ENCODE measurements at regions not wholly inside any gene's neighbourhood (a gene's known extent, or its start where the extent isn't known, plus 50 kb on each side); places are given as distances from the start of the nearest gene placed in this dataset.

- CTCF ChIA-PET: no interaction called here
- POLR2A ChIA-PET: no interaction called here
- no peak overlapping the region for H3K4me3 ChIP-seq (ENCODE audit: low read depth, low read length)
- no peak for TF ChIP-seq CTCF (IDR thresholded peaks at IDR 0.05; ENCODE audit: insufficient read depth, low read length, missing control alignments)
- DNase-seq (ENCODE audit: low read depth, low spot score): no peak
These were observed 376.6 kb upstream of the COBL start for GRCh38 chr7:51693258-51693657.

- H3K4me3 ChIP-seq (ENCODE audit: low read depth, low read length): no peak overlapping the region
- no peak for TF ChIP-seq CTCF (IDR thresholded peaks at IDR 0.05; ENCODE audit: insufficient read depth, low read length, missing control alignments)
- ChIA-PET CTCF (no interaction called here), POLR2A (no interaction called here)
- no peak for DNase-seq (ENCODE audit: low read depth, low spot score)
These were observed 372.9 kb upstream of the COBL start for GRCh38 chr7:51689547-51689946.

- ChIA-PET CTCF (no interaction called here), POLR2A (no interaction called here)
- DNase-seq (ENCODE audit: low read depth, low spot score): no peak
- no peak for TF ChIP-seq CTCF (IDR thresholded peaks at IDR 0.05; ENCODE audit: insufficient read depth, low read length, missing control alignments)
- no peak overlapping the region for H3K4me3 ChIP-seq (ENCODE audit: low read depth, low read length)
These were observed 369.2 kb upstream of the COBL start for GRCh38 chr7:51685794-51686193.

GRCh38 chr7:51680594-51681399, 364.2 kb upstream of the COBL start:
- DNase-seq (ENCODE audit: low read depth, low spot score): no peak
- ChIA-PET POLR2A (no interaction called here), CTCF (no interaction called here)
- no peak overlapping the region for H3K4me3 ChIP-seq (ENCODE audit: low read depth, low read length)
- TF ChIP-seq CTCF (IDR thresholded peaks at IDR 0.05; ENCODE audit: insufficient read depth, low read length, missing control alignments): no peak

GRCh38 chr7:51679358-51679757, 362.7 kb upstream of the COBL start:
- no peak for DNase-seq (ENCODE audit: low read depth, low spot score)
- CTCF ChIA-PET: no interaction called here
- POLR2A ChIA-PET: no interaction called here
- TF ChIP-seq CTCF (IDR thresholded peaks at IDR 0.05; ENCODE audit: insufficient read depth, low read length, missing control alignments): no peak
- no peak overlapping the region for H3K4me3 ChIP-seq (ENCODE audit: low read depth, low read length)

GRCh38 chr7:51666751-51667150, 350.1 kb upstream of the COBL start:
- DNase-seq (ENCODE audit: low read depth, low spot score): no peak
- H3K4me3 ChIP-seq (ENCODE audit: low read depth, low read length): no peak overlapping the region
- no peak for TF ChIP-seq CTCF (IDR thresholded peaks at IDR 0.05; ENCODE audit: insufficient read depth, low read length, missing control alignments)
- POLR2A ChIA-PET: no interaction called here
- CTCF ChIA-PET: no interaction called here
